AG10803 (cell line): ENCODE measurements at regions not wholly inside any gene's neighbourhood (a gene's known extent, or its start where the extent isn't known, plus 50 kb on each side); places are given as distances from the start of the nearest gene placed in this dataset.
"Not testable (repeated sequence)": the region's sequence is repeated elsewhere in the genome, so short reads cannot be mapped to it uniquely, and the experiment has no call there.

Source experiments
- DNase-seq: peaks from one replicate; pipeline ENCODE4 v3.0.0; 2010; ENCODE audit warnings: low read depth
- H3K4me3 ChIP-seq: 2 replicates; pipeline ENCODE4 v1.5.1; 2011; ENCODE audit warnings: mild to moderate bottlenecking, low read length, control low read depth
- TF ChIP-seq, protein P1 (sequence below): conservative IDR thresholded peaks from 2 replicates; pipeline ENCODE4 v1.5.1; 2011; ENCODE audit warnings: mild to moderate bottlenecking, low read length, control low read depth, inconsistent platforms

DNA sequence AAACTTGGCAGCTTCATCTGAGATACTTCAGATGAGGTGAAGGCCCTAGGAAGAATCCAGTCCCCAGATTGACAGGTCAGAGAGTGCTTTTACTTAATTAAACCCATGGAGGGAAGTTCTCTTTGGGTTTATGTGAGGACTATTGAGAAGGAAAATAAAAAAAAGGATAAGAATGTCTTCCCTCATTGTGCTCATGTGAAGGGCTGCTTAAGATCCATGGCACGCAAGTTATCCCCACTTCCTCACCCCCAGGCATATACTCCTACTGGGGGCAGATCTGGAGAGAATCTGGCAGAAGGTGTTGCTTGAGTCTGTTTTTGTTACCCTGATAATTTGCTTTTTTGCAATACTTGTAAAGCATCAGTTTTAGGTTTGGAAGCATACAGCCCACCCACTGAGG, 322.9 kb upstream of the TFAP2D start:
- TF ChIP-seq, protein P1, sequence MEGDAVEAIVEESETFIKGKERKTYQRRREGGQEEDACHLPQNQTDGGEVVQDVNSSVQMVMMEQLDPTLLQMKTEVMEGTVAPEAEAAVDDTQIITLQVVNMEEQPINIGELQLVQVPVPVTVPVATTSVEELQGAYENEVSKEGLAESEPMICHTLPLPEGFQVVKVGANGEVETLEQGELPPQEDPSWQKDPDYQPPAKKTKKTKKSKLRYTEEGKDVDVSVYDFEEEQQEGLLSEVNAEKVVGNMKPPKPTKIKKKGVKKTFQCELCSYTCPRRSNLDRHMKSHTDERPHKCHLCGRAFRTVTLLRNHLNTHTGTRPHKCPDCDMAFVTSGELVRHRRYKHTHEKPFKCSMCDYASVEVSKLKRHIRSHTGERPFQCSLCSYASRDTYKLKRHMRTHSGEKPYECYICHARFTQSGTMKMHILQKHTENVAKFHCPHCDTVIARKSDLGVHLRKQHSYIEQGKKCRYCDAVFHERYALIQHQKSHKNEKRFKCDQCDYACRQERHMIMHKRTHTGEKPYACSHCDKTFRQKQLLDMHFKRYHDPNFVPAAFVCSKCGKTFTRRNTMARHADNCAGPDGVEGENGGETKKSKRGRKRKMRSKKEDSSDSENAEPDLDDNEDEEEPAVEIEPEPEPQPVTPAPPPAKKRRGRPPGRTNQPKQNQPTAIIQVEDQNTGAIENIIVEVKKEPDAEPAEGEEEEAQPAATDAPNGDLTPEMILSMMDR, result no peak
- DNase-seq, result no peak
- no peak overlapping the region for H3K4me3 ChIP-seq

DNA sequence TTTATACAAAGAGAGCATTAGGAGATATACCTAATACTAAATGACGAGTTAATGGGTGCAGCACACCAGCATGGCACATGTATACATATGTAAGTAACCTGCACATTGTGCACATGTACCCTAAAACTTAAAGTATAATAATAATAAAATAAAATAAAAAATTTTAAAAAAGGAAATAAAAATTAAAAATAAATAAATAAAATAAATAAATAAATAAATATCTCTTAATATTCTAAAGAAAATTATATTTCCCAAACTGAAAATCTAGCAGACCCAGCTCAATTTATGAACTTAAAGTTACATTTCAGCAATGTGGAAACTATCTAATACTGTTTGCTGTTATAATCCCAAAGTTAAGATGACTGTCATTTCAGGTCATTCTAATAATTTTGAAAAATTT, 319.2 kb upstream of the TFAP2D start:
- not testable (repeated sequence) for DNase-seq, H3K4me3 ChIP-seq

DNA sequence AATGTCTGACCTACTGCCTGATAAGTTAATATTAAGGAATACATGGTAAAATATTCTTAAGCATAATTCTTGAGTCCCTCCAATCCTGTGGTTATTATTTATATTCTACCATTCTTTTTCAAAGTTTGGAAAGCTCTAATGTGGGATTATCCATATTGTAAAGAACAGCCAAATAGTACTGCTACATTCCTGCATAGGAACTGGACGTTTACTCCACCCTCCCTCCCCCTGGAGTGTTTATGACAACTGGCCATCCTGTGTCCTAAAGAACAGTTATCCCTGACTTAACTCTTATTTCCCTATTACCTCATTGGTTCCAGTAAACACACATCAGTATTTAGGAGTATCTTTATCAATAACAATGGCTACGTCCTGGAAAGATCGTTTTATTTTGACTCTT, 308.7 kb upstream of the TFAP2D start:
- no peak for DNase-seq
- TF ChIP-seq, protein P1, result no peak
- no peak overlapping the region for H3K4me3 ChIP-seq

DNA sequence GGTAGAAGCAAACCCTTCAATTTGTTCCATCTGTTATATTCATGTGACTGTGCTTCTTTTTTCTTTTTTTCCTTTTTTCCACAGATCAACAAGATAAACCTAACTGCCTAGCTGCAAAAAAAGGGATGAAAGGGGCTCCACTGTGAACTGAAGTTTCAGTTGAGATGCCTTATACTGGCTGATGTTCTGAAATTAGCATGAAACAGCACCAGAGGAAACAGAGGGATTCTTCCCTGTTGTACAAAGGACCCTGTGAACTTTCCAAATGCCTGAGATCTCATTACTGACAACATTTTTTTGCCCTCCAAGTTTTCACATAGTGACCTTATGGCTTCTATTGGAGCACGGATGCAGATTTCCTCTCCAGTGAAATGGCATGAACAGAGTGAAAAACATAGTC, 302.7 kb upstream of the TFAP2D start:
- no peak for DNase-seq
- H3K4me3 ChIP-seq, result no peak overlapping the region
- TF ChIP-seq, protein P1, result no peak

DNA sequence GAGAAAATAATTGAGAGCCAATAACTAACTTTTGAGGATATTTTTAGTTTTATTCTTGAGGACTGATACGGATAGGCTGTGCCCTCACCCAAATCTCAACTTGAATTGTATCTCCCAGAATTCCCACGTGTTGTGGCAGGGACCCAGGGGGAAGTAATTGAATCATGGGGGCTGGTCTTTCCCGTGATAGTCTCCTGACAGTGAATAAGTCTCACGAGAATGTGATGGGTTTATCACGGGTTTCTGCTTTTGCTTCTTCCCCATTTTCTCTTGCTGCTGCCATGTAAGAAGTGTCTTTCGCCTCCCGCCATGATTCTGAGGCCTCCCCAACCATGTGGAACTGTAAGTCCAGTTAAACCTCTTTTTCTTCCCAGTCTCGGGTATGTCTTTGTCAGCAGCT, 292.3 kb upstream of the TFAP2D start:
- H3K4me3 ChIP-seq, DNase-seq: not testable (repeated sequence)

DNA sequence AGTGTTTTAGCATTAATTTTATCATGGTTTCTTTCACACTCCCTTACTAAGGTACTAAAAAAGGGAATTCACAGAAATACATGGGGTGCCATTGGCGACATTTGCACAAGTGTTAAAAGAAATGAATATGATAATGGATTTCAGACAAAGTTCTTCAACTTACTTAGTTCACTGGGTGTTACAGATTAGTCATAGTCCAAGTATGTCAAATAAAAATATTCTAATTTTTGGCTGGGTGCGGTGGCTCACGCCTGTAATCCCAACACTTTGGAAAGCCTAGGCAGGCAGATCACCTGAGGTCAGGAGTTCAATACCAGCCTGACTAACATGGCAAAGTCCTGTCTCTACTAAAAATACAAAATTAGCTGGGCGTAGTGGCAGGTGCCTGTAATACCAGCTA, 286.1 kb upstream of the TFAP2D start:
- no peak overlapping the region for H3K4me3 ChIP-seq
- no peak for DNase-seq
- TF ChIP-seq, protein P1, result no peak

DNA sequence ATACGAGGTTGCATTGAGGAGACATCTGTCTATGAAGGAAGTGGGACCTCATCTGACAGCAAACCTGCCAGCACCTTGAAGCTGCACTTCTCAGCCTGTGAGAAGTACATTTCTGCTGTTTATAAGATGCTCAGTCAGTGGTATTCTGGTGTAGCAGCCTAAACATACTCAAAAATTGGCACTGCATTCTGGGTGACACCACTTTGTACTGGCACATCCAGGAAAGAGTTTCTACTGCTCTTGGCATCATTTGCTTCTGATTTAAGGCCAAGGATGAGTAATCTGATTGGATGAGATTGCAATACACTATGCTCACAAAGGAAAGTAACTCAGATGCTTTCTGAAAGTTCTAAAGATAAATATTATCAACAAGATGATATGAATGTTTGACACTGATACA, 275.4 kb upstream of the TFAP2D start:
- TF ChIP-seq, protein P1, result no peak
- DNase-seq, result no peak
- no peak overlapping the region for H3K4me3 ChIP-seq

DNA sequence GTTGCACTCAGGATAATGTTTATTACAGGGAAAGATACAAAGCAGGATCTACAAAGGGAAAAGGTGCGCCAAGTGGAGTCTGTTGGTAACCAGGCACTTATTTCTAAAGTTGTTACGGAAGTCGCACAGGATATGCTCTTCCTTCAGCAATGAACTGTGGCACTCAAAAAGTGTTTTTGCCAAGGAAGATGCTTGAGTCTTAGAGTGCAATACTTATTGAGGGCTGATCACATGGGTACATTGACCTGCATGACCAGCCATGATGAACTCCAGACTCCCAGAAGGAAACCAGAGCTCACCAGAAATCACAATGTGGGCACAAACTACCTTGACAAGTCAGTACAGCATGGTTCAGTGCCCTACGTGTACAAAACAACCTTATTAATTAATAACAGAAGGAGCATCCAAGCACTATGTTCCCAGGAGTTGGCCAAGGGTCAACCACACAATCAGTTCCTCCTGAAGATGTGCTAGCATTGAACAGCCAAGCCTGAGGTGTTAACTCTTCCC, 270.7 kb upstream of the TFAP2D start:
- TF ChIP-seq, protein P1, result no peak
- H3K4me3 ChIP-seq, result no peak overlapping the region
- DNase-seq, result no peak
